Erythroblast (primary cell): ENCODE measurements at regions not wholly inside any gene's neighbourhood (a gene's known extent, or its start where the extent isn't known, plus 50 kb on each side); places are given as distances from the start of the nearest gene placed in this dataset.

Source experiments
- GATA1 ChIP-seq: IDR thresholded peaks from 2 replicates; pipeline ENCODE4 v1.6.1; 2011; ENCODE audit warnings: low read depth, mild to moderate bottlenecking, control low read depth, low read length, moderate library complexity
- POLR2A ChIP-seq: IDR thresholded peaks from 2 replicates; pipeline ENCODE4 v1.6.1; 2011; ENCODE audit warnings: mild to moderate bottlenecking, low read length

GRCh38 chr2:138319616-138320015 lies 182.0 kb upstream of the SPOPL start:
- TF ChIP-seq GATA1 (no peak), POLR2A (no peak)
